ENCODE measurements at regions not wholly inside any gene's neighbourhood (a gene's known extent, or its start where the extent isn't known, plus 50 kb on each side); places are given as distances from the start of the nearest gene placed in this dataset.
A peak's percentile ranks its signal among the peaks of the same experiment; 100 is the strongest.

DNA sequence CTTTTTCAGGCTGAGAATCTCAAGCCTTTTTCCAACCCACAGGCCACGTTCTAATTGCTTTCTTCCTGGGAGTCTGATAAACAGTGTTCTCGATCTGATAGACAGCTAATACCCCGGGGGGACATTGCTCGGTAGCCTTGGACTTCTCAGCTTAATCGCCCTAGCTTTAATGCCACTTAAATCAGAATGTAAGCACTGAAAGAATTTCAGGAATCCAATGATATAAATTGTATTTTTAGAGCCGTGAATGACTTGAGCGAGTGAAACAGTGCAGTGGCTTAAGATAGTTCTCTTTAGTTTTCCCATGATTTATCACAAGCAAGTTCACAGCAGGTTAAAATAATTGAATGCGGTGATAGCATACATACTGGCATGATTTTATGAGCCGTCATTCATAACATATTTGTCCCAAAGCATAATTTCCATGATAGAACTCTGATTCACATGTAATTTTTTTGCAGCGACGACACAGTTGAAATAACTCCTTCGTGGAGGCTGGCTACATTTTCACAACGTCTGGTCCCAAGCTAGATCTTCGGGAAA, 116.1 kb upstream of the MYOCD start:
- peak in 1 of 6 donors; percentile 65 for DNase-seq (ENCODE audit: low read depth in 4 of 6, low spot score in 6 of 6)
- no peak overlapping the region for H3K27ac ChIP-seq (ENCODE audit: low read depth, low read length)
- WGBS (ENCODE audit: insufficient coverage), result 59% methylated on average over 4 of the region's 14 CpGs
- no peaks in the 10 kb centered on the region for H3K4me1 ChIP-seq (ENCODE audit: control insufficient read depth, insufficient read depth, low read length)
- H3K36me3 ChIP-seq (ENCODE audit: control insufficient read depth, insufficient read depth, low read length), result no peaks in the 10 kb centered on the region
- no peaks in the 10 kb centered on the region for H3K27me3 ChIP-seq (ENCODE audit: control insufficient read depth, insufficient read depth, low read length)
- no peak overlapping the region for H3K4me3 ChIP-seq (ENCODE audit: low read depth, low read length)
- no peaks in the 10 kb centered on the region for H3K9me3 ChIP-seq (ENCODE audit: control insufficient read depth, insufficient read depth, low read length)

DNA sequence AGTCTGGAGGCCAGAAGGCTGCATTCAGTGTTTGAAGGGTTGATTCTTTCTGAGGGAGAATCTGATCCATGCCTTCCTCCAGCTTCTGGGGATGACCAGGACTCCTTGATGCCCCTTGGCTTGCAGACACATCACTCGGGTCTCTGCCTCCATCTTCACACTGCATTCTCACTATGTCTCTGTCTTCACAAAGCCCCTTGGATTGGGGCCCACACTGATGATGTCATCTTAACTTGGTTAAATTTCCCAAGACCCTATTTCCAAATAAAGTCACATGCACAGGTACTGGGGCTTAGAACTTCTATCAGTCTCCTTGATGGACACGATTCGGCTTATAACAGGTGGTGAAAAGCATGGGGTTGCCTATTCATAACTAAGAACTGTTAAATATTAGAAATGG, 112.1 kb upstream of the MYOCD start:
- no peak overlapping the region for H3K4me3 ChIP-seq (ENCODE audit: low read depth, low read length)
- H3K4me1 ChIP-seq (ENCODE audit: control insufficient read depth, insufficient read depth, low read length), result no peaks in the 10 kb centered on the region
- no peak for DNase-seq (ENCODE audit: low read depth in 4 of 6, low spot score in 6 of 6)
- H3K27me3 ChIP-seq (ENCODE audit: control insufficient read depth, insufficient read depth, low read length), result no peaks in the 10 kb centered on the region
- no peaks in the 10 kb centered on the region for H3K9me3 ChIP-seq (ENCODE audit: control insufficient read depth, insufficient read depth, low read length)
- no peaks in the 10 kb centered on the region for H3K36me3 ChIP-seq (ENCODE audit: control insufficient read depth, insufficient read depth, low read length)
- WGBS (ENCODE audit: insufficient coverage), result 25% methylated on average over 1 of the region's 3 CpGs
- no peak overlapping the region for H3K27ac ChIP-seq (ENCODE audit: low read depth, low read length)

GRCh38 chr17:12554251-12554650, 111.4 kb upstream of the MYOCD start:
- 86% methylated on average over 1 of the region's 4 CpGs for WGBS (ENCODE audit: insufficient coverage)
- Histone ChIP-seq H3K27ac (ENCODE audit: low read depth, low read length) (no peak overlapping the region), H3K27me3 (ENCODE audit: control insufficient read depth, insufficient read depth, low read length) (no peaks in the 10 kb centered on the region), H3K36me3 (ENCODE audit: control insufficient read depth, insufficient read depth, low read length) (no peaks in the 10 kb centered on the region), H3K4me3 (ENCODE audit: low read depth, low read length) (no peak overlapping the region), H3K4me1 (ENCODE audit: control insufficient read depth, insufficient read depth, low read length) (no peaks in the 10 kb centered on the region), H3K9me3 (ENCODE audit: control insufficient read depth, insufficient read depth, low read length) (no peaks in the 10 kb centered on the region)
- no peak for DNase-seq (ENCODE audit: low read depth in 4 of 6, low spot score in 6 of 6)

GRCh38 chr17:12566291-12566690, 99.4 kb upstream of the MYOCD start:
- no peak for DNase-seq (ENCODE audit: low read depth in 4 of 6, low spot score in 6 of 6)

GRCh38 chr17:12567077-12568053, 98.3 kb upstream of the MYOCD start:
- H3K36me3 ChIP-seq (ENCODE audit: control insufficient read depth, insufficient read depth, low read length), result no peaks in the 10 kb centered on the region
- H3K9me3 ChIP-seq (ENCODE audit: control insufficient read depth, insufficient read depth, low read length), result no peaks in the 10 kb centered on the region
- no peaks in the 10 kb centered on the region for H3K27me3 ChIP-seq (ENCODE audit: control insufficient read depth, insufficient read depth, low read length)
- no peak for DNase-seq (ENCODE audit: low read depth in 4 of 6, low spot score in 6 of 6)
- no peak overlapping the region for H3K4me3 ChIP-seq (ENCODE audit: low read depth, low read length)
- 69% methylated on average over 7 of the region's 10 CpGs for WGBS (ENCODE audit: insufficient coverage)
- H3K4me1 ChIP-seq (ENCODE audit: control insufficient read depth, insufficient read depth, low read length), result no peaks in the 10 kb centered on the region
- H3K27ac ChIP-seq (ENCODE audit: low read depth, low read length), result no peak overlapping the region

More at GRCh38 chr17:12566291-12566690, 99.4 kb upstream of the MYOCD start:
- Histone ChIP-seq H3K4me3 (ENCODE audit: low read depth, low read length) (no peak overlapping the region), H3K9me3 (ENCODE audit: control insufficient read depth, insufficient read depth, low read length) (no peaks in the 10 kb centered on the region), H3K4me1 (ENCODE audit: control insufficient read depth, insufficient read depth, low read length) (no peaks in the 10 kb centered on the region), H3K27ac (ENCODE audit: low read depth, low read length) (no peak overlapping the region), H3K27me3 (ENCODE audit: control insufficient read depth, insufficient read depth, low read length) (no peaks in the 10 kb centered on the region), H3K36me3 (ENCODE audit: control insufficient read depth, insufficient read depth, low read length) (no peaks in the 10 kb centered on the region)
- 42% methylated on average over 2 of the region's 4 CpGs for whole genome bisulfite sequencing (ENCODE audit: insufficient coverage)

- Histone ChIP-seq H3K27me3 (ENCODE audit: control insufficient read depth, insufficient read depth, low read length) (no peaks in the 10 kb centered on the region), H3K4me1 (ENCODE audit: control insufficient read depth, insufficient read depth, low read length) (no peaks in the 10 kb centered on the region)
Measured at GRCh38 chr17:12568358-12569251, 97.1 kb upstream of the MYOCD start.

DNA sequence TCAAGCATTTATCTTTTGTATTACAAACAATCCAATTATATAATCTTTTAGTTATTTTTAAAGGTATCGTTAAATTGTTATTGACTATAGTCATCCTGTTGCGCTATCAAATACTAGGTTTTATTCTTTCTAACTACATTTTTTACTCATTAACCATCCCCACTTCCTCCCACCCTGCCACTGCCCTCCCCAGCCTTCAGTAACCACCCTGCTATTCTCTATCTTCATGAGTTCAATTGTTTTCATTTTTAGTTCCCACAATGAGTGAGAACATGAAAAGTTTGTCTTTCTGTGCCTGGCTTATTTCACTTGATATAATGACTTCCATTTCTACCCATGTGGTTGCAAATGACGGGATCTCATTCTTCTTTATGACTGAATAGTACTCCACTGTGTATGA, 94.1 kb upstream of the MYOCD start:
- H3K36me3 ChIP-seq (ENCODE audit: control insufficient read depth, insufficient read depth, low read length), result no peaks in the 10 kb centered on the region
- H3K27me3 ChIP-seq (ENCODE audit: control insufficient read depth, insufficient read depth, low read length), result no peaks in the 10 kb centered on the region
- no peaks in the 10 kb centered on the region for H3K4me1 ChIP-seq (ENCODE audit: control insufficient read depth, insufficient read depth, low read length)
- H3K27ac ChIP-seq (ENCODE audit: low read depth, low read length), result no peak overlapping the region
- WGBS (ENCODE audit: insufficient coverage), result no CpG with 5 or more reads among the region's 3 CpGs
- H3K4me3 ChIP-seq (ENCODE audit: low read depth, low read length), result no peak overlapping the region
- no peaks in the 10 kb centered on the region for H3K9me3 ChIP-seq (ENCODE audit: control insufficient read depth, insufficient read depth, low read length)
- no peak for DNase-seq (ENCODE audit: low read depth in 4 of 6, low spot score in 6 of 6)

More at GRCh38 chr17:12568358-12569251, 97.1 kb upstream of the MYOCD start:
- no peak overlapping the region for H3K27ac ChIP-seq (ENCODE audit: low read depth, low read length)
- 69% methylated on average over 13 of the region's 14 CpGs for WGBS (ENCODE audit: insufficient coverage)
- no peaks in the 10 kb centered on the region for H3K36me3 ChIP-seq (ENCODE audit: control insufficient read depth, insufficient read depth, low read length)
- H3K9me3 ChIP-seq (ENCODE audit: control insufficient read depth, insufficient read depth, low read length), result no peaks in the 10 kb centered on the region
- H3K4me3 ChIP-seq (ENCODE audit: low read depth, low read length), result no peak overlapping the region
- DNase-seq (ENCODE audit: low read depth in 4 of 6, low spot score in 6 of 6), result no peak

GRCh38 chr17:12574525-12574924, 91.2 kb upstream of the MYOCD start:
- H3K27me3 ChIP-seq (ENCODE audit: control insufficient read depth, insufficient read depth, low read length), result no peaks in the 10 kb centered on the region
- H3K4me3 ChIP-seq (ENCODE audit: low read depth, low read length), result no peak overlapping the region
- H3K4me1 ChIP-seq (ENCODE audit: control insufficient read depth, insufficient read depth, low read length), result no peaks in the 10 kb centered on the region
- DNase-seq (ENCODE audit: low read depth in 4 of 6, low spot score in 6 of 6), result no peak
- no peaks in the 10 kb centered on the region for H3K36me3 ChIP-seq (ENCODE audit: control insufficient read depth, insufficient read depth, low read length)
- WGBS (ENCODE audit: insufficient coverage), result no CpG with 5 or more reads among the region's 2 CpGs
- no peaks in the 10 kb centered on the region for H3K9me3 ChIP-seq (ENCODE audit: control insufficient read depth, insufficient read depth, low read length)
- H3K27ac ChIP-seq (ENCODE audit: low read depth, low read length), result no peak overlapping the region

DNA sequence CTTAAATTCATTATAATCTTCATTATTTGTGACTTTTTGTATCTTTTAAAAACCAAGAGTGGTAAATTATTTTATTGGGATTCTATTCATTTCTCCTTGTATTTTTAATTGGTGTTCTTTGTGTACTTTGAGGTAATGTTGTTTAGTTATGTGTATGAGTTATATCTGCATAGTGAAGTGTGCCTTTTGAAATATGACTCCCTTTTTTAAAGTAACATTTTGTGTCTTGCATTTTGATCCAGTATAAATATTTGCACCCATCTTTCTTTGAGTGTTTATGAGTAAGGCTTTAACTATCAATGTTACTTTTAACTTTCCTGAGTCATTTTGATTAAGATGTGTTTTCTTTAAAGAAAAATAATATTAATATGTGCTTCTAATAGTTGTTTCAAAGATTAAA, 90.0 kb upstream of the MYOCD start:
- Histone ChIP-seq H3K27ac (ENCODE audit: low read depth, low read length) (no peak overlapping the region), H3K4me1 (ENCODE audit: control insufficient read depth, insufficient read depth, low read length) (no peaks in the 10 kb centered on the region), H3K4me3 (ENCODE audit: low read depth, low read length) (no peak overlapping the region), H3K27me3 (ENCODE audit: control insufficient read depth, insufficient read depth, low read length) (no peaks in the 10 kb centered on the region), H3K36me3 (ENCODE audit: control insufficient read depth, insufficient read depth, low read length) (no peaks in the 10 kb centered on the region), H3K9me3 (ENCODE audit: control insufficient read depth, insufficient read depth, low read length) (no peaks in the 10 kb centered on the region)
- no peak for DNase-seq (ENCODE audit: low read depth in 4 of 6, low spot score in 6 of 6)

All from spinal cord (tissue), 9 donors.